GM12878 (cell line): ENCODE measurements at regions not wholly inside any gene's neighbourhood (a gene's known extent, or its start where the extent isn't known, plus 50 kb on each side); places are given as distances from the start of the nearest gene placed in this dataset.
"Not testable (repeated sequence)": the region's sequence is repeated elsewhere in the genome, so short reads cannot be mapped to it uniquely, and the experiment has no call there.

Experiments used
- ATAC-seq: fragments of 200-7000 bp; cut with Tn5 transposase; 3 replicates; pipeline ENCODE4 v1.9.1; 2020; ENCODE audit warnings: mild to moderate bottlenecking, moderate library complexity
- BruUV-seq: library from RNA; stranded (reverse); fragments of 400-500 nt; replicated peaks from 2 replicates; lab custom pipeline; 2021; lab: Mats Ljungman, UMichigan
- CTCF ChIA-PET: fragments of 300-600 bp; sonication (Branson Sonifier 250); formaldehyde crosslinking; extraction: SDS; loops from one replicate; lab custom pipeline; 2021; ENCODE audit warnings: inconsistent platforms; lab: Yijun Ruan, JAX
- POLR2A ChIA-PET: fragments of 350-600 bp; formaldehyde crosslinking; extraction: SDS; loops from one replicate; lab custom pipeline; 2021; ENCODE audit warnings: inconsistent platforms; lab: Charles Lee
- RAD21 ChIA-PET: fragments of 300-600 bp; sonication (Branson Sonifier 250); formaldehyde crosslinking; loops from one replicate; lab custom pipeline; 2023; ENCODE audit warnings: antibody characterized with exemption; ENCODE audit not compliant: unreplicated experiment; lab: Charles Lee
- SMC1A ChIA-PET: fragments of 300-600 bp; sonication (Branson Sonifier 250); formaldehyde crosslinking; loops from one replicate; lab custom pipeline; 2023; ENCODE audit not compliant: unreplicated experiment, uncharacterized antibody; lab: Charles Lee
- DNase-seq: peaks from one replicate; pipeline ENCODE4 v3.0.0-alpha.2; 2011; ENCODE audit warnings: low read depth, low spot score
- FAIRE-seq: peaks from 3 replicates; lab custom pipeline; 2011; peaks lifted over from hg19 to GRCh38; lab: Jason Lieb, UNC
- H2AFZ ChIP-seq: 2 replicates; pipeline ENCODE4 v1.6.0; 2011; ENCODE audit warnings: low read depth, low read length, control low read depth; ENCODE audit not compliant: control insufficient read depth
- H3K27ac ChIP-seq: 2 replicates; pipeline ENCODE4 v1.5.1; 2011; ENCODE audit warnings: control low read depth; ENCODE audit not compliant: control insufficient read depth, insufficient read depth
- H3K27me3 ChIP-seq, 2 experiments: replicated peaks in 1 of 2; 2 replicates each; pipeline versions ENCODE4 v1.6.0 to v1.6.1; 2011; ENCODE audit warnings: low read length in 1 of 2; ENCODE audit not compliant: control insufficient read depth in 2 of 2, insufficient read depth in 2 of 2
- H3K36me3 ChIP-seq, 2 experiments: 2 replicates each; pipeline ENCODE4 v1.5.1; 2011; ENCODE audit warnings: low read length in 1 of 2; ENCODE audit not compliant: control insufficient read depth in 2 of 2, insufficient read depth in 2 of 2
- H3K4me1 ChIP-seq: 2 replicates; pipeline ENCODE4 v1.6.1; 2011; ENCODE audit warnings: mild to moderate bottlenecking, low read length, moderate library complexity, mixed read lengths; ENCODE audit not compliant: control insufficient read depth, insufficient read depth
- H3K4me2 ChIP-seq: 2 replicates; pipeline ENCODE4 v1.6.0; 2011; ENCODE audit warnings: control low read depth; ENCODE audit not compliant: control insufficient read depth, insufficient read depth
- H3K4me3 ChIP-seq: fragments of 200-600 bp; sonication (generic); 2 replicates; pipeline ENCODE4 v1.5.1; 2016
- H3K79me2 ChIP-seq: 2 replicates; pipeline ENCODE4 v1.6.0; 2011; ENCODE audit warnings: low read length; ENCODE audit not compliant: control insufficient read depth, insufficient read depth
- H3K9ac ChIP-seq: 2 replicates; pipeline ENCODE4 v1.8.0; 2011; ENCODE audit warnings: low read length, control low read depth, mixed read lengths; ENCODE audit not compliant: control insufficient read depth, insufficient read depth
- H3K9me3 ChIP-seq: replicated peaks from 3 replicates; pipeline ENCODE4 v1.5.1; 2011; ENCODE audit warnings: mild to moderate bottlenecking, low read length; ENCODE audit not compliant: control insufficient read depth, insufficient read depth
- H4K20me1 ChIP-seq: 2 replicates; pipeline ENCODE4 v1.6.0; 2011; ENCODE audit not compliant: control insufficient read depth, insufficient read depth
- BCL11A ChIP-seq: IDR thresholded peaks from 2 replicates; pipeline ENCODE4 v1.6.1; 2011; ENCODE audit warnings: low read depth, low read length
- EP300 ChIP-seq, 2 experiments: fragments of 150-350 bp in 1 of 2; IDR thresholded peaks; 2 replicates each; pipeline ENCODE4 v1.6.1; 2011 to 2012; ENCODE audit warnings: low read depth in 2 of 2, low read length in 2 of 2, borderline replicate concordance in 1 of 2, improper control_type of control experiment in 1 of 2, inconsistent platforms in 1 of 2; ENCODE audit not compliant: control insufficient read depth in 1 of 2
- NRF1 ChIP-seq: conservative IDR thresholded peaks from 2 replicates; pipeline ENCODE4 v1.6.1; 2011; ENCODE audit warnings: mild to moderate bottlenecking, low read depth, low read length, improper control_type of control experiment
- ZNF687 ChIP-seq: fragments of 450-650 bp; IDR thresholded peaks from 2 replicates; pipeline ENCODE4 v1.6.1; 2017; ENCODE audit warnings: mild to moderate bottlenecking, moderate library complexity
- WGBS: methylation state at CpG from one replicate; pipeline ENCODE4 v1.1.6; 2016; ENCODE audit warnings: low lambda C conversion rate; ENCODE audit not compliant: insufficient replicate concordance, insufficient coverage; ENCODE audit errors: missing lambda C conversion rate; 5-methylcytosine and 5-hydroxymethylcytosine counted together
- in situ Hi-C: fragments of 300-500 bp; cut with MboI; formaldehyde crosslinking; loops from 9 replicates; pipeline ENCODE4 v1.14.3; 2018; ENCODE audit warnings: mixed read lengths
- intact Hi-C: fragments of 100-400 bp; cut with micrococcal nuclease; formaldehyde crosslinking; loops from one replicate; pipeline ENCODE4 v1.14.2; 2022; ENCODE audit not compliant: unreplicated experiment

DNA sequence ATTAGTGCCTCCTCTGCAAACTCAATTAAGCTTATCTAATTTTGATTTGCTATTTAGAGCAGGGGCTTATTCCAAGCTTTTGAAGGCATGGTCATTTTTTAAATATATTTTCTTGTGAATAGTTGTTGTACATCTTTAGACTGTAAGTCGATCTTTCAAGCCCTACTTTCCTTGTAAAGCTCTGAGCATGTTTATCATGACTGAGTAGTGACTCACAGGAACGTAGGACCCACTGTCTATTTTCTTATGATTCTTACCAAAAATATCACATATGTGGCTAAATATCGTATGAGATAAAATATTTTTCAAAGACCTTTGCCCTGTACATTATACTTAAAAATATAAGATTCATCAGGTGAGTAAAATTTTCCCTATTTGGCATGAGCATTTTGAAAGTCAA lies 440.4 kb upstream of the GRIN3A start:
- FAIRE-seq = no peak
- no peaks in the 10 kb centered on the region for H3K4me1 ChIP-seq
- CTCF ChIA-PET = no interaction called here
- no peaks in the 10 kb centered on the region for H3K79me2 ChIP-seq
- BruUV-seq = no TSS peak
- no peak overlapping the region for H3K27ac ChIP-seq
- SMC1A ChIA-PET = no interaction called here
- no peaks in the 10 kb centered on the region for H3K27me3 ChIP-seq
- no peak overlapping the region for H3K4me3 ChIP-seq
- intact Hi-C loops (no loop called here), in situ Hi-C loops (no loop called here)
- WGBS = 1% methylated on average over 3 of the region's 3 CpGs
- H3K4me2 ChIP-seq = no peak overlapping the region
- RAD21 ChIA-PET = no interaction called here
- no peaks in the 10 kb centered on the region for H4K20me1 ChIP-seq
- POLR2A ChIA-PET = no interaction called here
- H3K9ac ChIP-seq = no peak overlapping the region
- no peak for TF ChIP-seq ZNF687
- no peak for TF ChIP-seq BCL11A
- TF ChIP-seq NRF1 = no peak
- TF ChIP-seq EP300 (IDR thresholded peaks at IDR 0.05; ENCODE audit: borderline replicate concordance in 1 of 2, control insufficient read depth in 1 of 2, low read depth in 2 of 2, low read length in 2 of 2) = no peak
- H2AFZ ChIP-seq = no peak overlapping the region
- DNase-seq = no peak
- ATAC-seq = no peak
- no peaks in the 10 kb centered on the region for H3K9me3 ChIP-seq
- no peaks in the 10 kb centered on the region for H3K36me3 ChIP-seq

DNA sequence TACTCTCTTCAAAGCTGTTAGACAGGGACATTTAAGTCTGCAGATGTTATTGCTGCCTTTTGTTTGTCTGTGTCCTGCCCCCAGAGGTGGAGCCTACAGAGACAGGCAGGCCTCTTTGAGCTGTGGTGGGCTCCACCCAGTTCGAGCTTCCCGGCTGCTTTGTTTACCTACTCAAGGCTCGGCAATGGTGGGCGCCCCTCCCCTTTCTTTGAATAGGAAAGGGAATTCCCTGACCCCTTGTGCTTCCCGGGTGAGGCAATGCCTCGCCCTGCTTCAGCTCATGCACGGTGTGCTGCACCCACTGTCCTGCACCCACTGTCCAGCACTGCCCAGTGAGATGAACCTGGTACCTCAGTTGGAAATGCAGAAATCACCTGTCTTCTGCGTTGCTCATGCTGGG lies 435.8 kb upstream of the GRIN3A start:
- H3K79me2 ChIP-seq, H2AFZ ChIP-seq, H3K9me3 ChIP-seq, ATAC-seq, CTCF ChIA-PET, H3K9ac ChIP-seq, SMC1A ChIA-PET, H3K4me3 ChIP-seq, BruUV-seq, H4K20me1 ChIP-seq, DNase-seq, H3K4me1 ChIP-seq, RAD21 ChIA-PET, H3K4me2 ChIP-seq, in situ Hi-C loops, H3K27ac ChIP-seq, intact Hi-C loops, H3K36me3 ChIP-seq, H3K27me3 ChIP-seq, POLR2A ChIA-PET, FAIRE-seq: not testable (repeated sequence)
- WGBS = 31% methylated on average over 8 of the region's 8 CpGs
